OCI-LY1 (cell line): ENCODE measurements at regions not wholly inside any gene's neighbourhood (a gene's known extent, or its start where the extent isn't known, plus 50 kb on each side); places are given as distances from the start of the nearest gene placed in this dataset.

Source experiments
- EZH2 ChIP-seq: fragments of 200-600 bp; sonication (generic), shearing (Covaris generic); IDR thresholded peaks from 2 replicates; pipeline ENCODE4 v1.8.0; 2017; ENCODE audit warnings: borderline replicate concordance, mixed run types, mild to moderate bottlenecking, antibody characterized with exemption, low read length, moderate library complexity, mixed read lengths
- TF ChIP-seq, protein P1 (sequence below): fragments of 200-600 bp; sonication (generic), shearing (Covaris generic); IDR thresholded peaks from 2 replicates; pipeline ENCODE4 v1.5.1; 2017; ENCODE audit warnings: mild to moderate bottlenecking, antibody characterized with exemption, low read length, moderate library complexity, mixed read lengths

DNA sequence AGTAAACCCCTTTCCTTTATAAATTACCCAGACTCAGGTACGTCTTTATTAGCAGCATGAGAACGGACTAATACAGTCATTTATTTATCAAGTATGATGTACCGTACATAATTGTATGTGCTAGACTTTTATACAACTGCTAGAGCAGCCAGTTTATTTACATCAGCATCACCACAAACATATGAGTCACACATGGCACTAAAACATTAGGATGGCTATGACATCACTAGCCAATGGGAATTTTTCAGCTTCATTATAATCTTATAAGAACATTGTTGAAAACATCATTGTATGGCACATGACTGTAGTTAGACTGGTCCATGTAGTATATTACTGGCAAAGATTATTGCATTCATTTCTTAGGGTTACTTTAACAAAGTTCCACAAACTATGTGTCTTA, 121.7 kb downstream of the ZMAT3 start:
- TF ChIP-seq, protein P1, sequence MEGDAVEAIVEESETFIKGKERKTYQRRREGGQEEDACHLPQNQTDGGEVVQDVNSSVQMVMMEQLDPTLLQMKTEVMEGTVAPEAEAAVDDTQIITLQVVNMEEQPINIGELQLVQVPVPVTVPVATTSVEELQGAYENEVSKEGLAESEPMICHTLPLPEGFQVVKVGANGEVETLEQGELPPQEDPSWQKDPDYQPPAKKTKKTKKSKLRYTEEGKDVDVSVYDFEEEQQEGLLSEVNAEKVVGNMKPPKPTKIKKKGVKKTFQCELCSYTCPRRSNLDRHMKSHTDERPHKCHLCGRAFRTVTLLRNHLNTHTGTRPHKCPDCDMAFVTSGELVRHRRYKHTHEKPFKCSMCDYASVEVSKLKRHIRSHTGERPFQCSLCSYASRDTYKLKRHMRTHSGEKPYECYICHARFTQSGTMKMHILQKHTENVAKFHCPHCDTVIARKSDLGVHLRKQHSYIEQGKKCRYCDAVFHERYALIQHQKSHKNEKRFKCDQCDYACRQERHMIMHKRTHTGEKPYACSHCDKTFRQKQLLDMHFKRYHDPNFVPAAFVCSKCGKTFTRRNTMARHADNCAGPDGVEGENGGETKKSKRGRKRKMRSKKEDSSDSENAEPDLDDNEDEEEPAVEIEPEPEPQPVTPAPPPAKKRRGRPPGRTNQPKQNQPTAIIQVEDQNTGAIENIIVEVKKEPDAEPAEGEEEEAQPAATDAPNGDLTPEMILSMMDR = no peak
- TF ChIP-seq EZH2 = no peak
